B cell (primary cell): ENCODE measurements at regions not wholly inside any gene's neighbourhood (a gene's known extent, or its start where the extent isn't known, plus 50 kb on each side); places are given as distances from the start of the nearest gene placed in this dataset.

ENCODE experiments used
- EZH2 ChIP-seq: IDR thresholded peaks from 2 replicates; pipeline ENCODE4 v1.6.1; 2012; ENCODE audit warnings: borderline replicate concordance, low read depth, mild to moderate bottlenecking, moderate library complexity, low read length; ENCODE audit not compliant: insufficient read depth, poor library complexity, severe bottlenecking
- TF ChIP-seq, protein P1 (sequence below): fragments of 200-600 bp; IDR thresholded peaks from one replicate; pipeline ENCODE4 v1.8.0; 2022; ENCODE audit warnings: antibody characterized with exemption, mild to moderate bottlenecking

DNA sequence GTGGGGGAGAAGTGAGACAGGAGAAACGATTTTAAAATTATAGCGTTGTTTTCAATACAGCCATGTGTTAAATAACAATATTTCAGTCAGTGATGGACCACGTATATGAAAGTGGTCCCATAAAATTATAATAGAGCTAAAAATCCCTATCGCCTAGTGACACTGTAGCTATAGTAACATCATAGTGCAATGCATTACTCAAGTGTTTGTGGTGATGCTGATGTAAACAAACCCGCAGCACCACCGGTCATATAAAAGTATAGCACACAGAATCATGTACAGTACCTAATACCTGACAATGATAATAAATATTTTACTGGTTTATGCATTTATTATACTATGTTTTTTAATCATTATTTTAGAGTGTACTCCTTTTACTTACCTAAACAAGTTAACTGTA lies 407.4 kb upstream of the SEMA6A start:
- TF ChIP-seq, protein P1, sequence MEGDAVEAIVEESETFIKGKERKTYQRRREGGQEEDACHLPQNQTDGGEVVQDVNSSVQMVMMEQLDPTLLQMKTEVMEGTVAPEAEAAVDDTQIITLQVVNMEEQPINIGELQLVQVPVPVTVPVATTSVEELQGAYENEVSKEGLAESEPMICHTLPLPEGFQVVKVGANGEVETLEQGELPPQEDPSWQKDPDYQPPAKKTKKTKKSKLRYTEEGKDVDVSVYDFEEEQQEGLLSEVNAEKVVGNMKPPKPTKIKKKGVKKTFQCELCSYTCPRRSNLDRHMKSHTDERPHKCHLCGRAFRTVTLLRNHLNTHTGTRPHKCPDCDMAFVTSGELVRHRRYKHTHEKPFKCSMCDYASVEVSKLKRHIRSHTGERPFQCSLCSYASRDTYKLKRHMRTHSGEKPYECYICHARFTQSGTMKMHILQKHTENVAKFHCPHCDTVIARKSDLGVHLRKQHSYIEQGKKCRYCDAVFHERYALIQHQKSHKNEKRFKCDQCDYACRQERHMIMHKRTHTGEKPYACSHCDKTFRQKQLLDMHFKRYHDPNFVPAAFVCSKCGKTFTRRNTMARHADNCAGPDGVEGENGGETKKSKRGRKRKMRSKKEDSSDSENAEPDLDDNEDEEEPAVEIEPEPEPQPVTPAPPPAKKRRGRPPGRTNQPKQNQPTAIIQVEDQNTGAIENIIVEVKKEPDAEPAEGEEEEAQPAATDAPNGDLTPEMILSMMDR, result no peak
- no peak for TF ChIP-seq EZH2
